ENCODE measurements at regions not wholly inside any gene's neighbourhood (a gene's known extent, or its start where the extent isn't known, plus 50 kb on each side); places are given as distances from the start of the nearest gene placed in this dataset.

DNA sequence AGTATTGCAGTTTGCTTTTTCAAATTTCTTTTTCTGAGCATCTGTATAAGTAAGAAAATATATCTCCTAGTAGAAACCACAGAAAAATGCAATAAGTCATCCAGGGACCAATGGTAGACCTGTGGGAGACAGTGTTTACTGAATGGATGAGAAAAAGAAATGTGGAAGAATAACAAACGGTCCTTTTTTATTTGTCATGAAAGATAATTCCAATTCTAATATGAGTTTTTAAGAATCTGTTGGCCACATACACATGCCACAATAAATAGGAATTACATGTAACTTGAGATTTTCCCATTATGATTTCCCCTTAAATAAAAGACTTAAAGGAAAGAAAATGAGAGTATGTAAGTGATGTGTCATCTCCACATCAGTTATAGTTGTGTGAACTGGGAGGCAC is 107.7 kb upstream of the RAB27B start (continued):
- TF ChIP-seq CTCF (IDR thresholded peaks at IDR 0.05 in 2 of 3, conservative IDR thresholded peaks at IDR 0.05 in 1 of 3; ENCODE audit: borderline replicate concordance in 1 of 3, insufficient read depth in 1 of 3, low read depth in 2 of 3, low read length in 2 of 3): no peak
- TF ChIP-seq SRF (IDR thresholded peaks at IDR 0.05; ENCODE audit: low read depth): no peak
- no peak for TF ChIP-seq YY1 (IDR thresholded peaks at IDR 0.05; ENCODE audit: extremely low read depth, insufficient replicate concordance, low read depth, low read length)
- no peak for TF ChIP-seq POLR2AphosphoS5 (IDR thresholded peaks at IDR 0.05; ENCODE audit: low read depth, low read length)

DNA sequence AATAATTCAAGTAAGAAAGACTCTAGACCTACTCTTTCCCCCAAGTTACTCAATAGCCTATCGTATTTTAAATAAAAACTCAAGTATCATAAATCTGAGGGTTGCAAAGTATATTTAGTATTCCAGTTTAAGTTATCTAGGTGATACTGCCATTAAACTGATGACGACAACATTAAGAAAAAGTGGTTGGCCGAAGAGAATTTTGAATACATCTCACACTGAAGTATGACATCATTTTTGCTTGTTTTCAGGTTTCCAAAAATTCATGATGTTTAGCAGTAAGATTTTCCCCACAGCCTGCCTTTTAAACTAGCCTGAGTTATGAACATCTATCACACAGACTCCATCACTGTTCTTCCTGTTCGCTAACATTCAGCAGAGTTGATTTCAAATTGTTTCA is 102.1 kb upstream of the RAB27B start:
- H3K9me2 ChIP-seq (ENCODE audit: insufficient read depth): no peaks in the 10 kb centered on the region

More for the DNA sequence above, 102.1 kb upstream of the RAB27B start:
- Histone ChIP-seq H3K4me3 (replicated peaks in 1 of 2; ENCODE audit: low read depth in 1 of 2, low read length in 2 of 2) (no peak overlapping the region), H3K9me3 (ENCODE audit: control insufficient read depth in 1 of 2, insufficient read depth in 1 of 2, low read depth in 1 of 2, low read length in 2 of 2) (no peaks in the 10 kb centered on the region), H3K27me3 (ENCODE audit: insufficient read depth, low read length) (no peaks in the 10 kb centered on the region), H2AFZ (ENCODE audit: low read depth, low read length, poor library complexity, severe bottlenecking) (no peak overlapping the region), H4K20me1 (ENCODE audit: insufficient read depth) (no peaks in the 10 kb centered on the region), H3K9ac (ENCODE audit: low read length) (no peak overlapping the region), H3K36me3 (ENCODE audit: control insufficient read depth in 1 of 2, insufficient read depth in 2 of 2, low read length in 2 of 2) (no peaks in the 10 kb centered on the region; a peak in 1 of 4 replicates), H3K4me2 (ENCODE audit: low read length) (no peak overlapping the region), H3K27ac (ENCODE audit: low read depth, low read length) (no peak overlapping the region), H3K79me2 (ENCODE audit: insufficient read depth, low read length) (no peaks in the 10 kb centered on the region), H3K4me1 (ENCODE audit: control insufficient read depth in 1 of 2, insufficient read depth in 2 of 2, low read length in 2 of 2) (no peaks in the 10 kb centered on the region)
- DNase-seq (ENCODE audit: low read depth, low spot score): no peak
- CTCF ChIA-PET: no interaction called here
- RAD21 ChIA-PET (ENCODE audit: low non-redundant PET in 1 of 2, low total read pairs in 2 of 2, uncharacterized antibody in 2 of 2, unreplicated experiment in 2 of 2): no interaction called here
- no peak for TF ChIP-seq FOSL1 (IDR thresholded peaks at IDR 0.05; ENCODE audit: low read depth)
- TF ChIP-seq POLR2AphosphoS5 (IDR thresholded peaks at IDR 0.05; ENCODE audit: low read depth, low read length): no peak
- TF ChIP-seq ZFX (IDR thresholded peaks at IDR 0.05): no peak
- TF ChIP-seq RAD21 (IDR thresholded peaks at IDR 0.05; ENCODE audit: low read depth): no peak
- TF ChIP-seq, protein P1, sequence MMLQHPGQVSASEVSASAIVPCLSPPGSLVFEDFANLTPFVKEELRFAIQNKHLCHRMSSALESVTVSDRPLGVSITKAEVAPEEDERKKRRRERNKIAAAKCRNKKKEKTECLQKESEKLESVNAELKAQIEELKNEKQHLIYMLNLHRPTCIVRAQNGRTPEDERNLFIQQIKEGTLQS (IDR thresholded peaks at IDR 0.05): no peak
- no peak for TF ChIP-seq MAX (IDR thresholded peaks at IDR 0.05)
- TF ChIP-seq SIN3A (IDR thresholded peaks at IDR 0.05; ENCODE audit: low read depth): no peak
- no peak for TF ChIP-seq YY1 (IDR thresholded peaks at IDR 0.05; ENCODE audit: extremely low read depth, insufficient replicate concordance, low read depth, low read length)
- TF ChIP-seq POLR2A (IDR thresholded peaks at IDR 0.05; ENCODE audit: borderline replicate concordance, extremely low read depth, insufficient read depth, insufficient read length): no peak
- no peak for TF ChIP-seq CBX3 (IDR thresholded peaks at IDR 0.05; ENCODE audit: low read depth)
- no peak for TF ChIP-seq SRF (IDR thresholded peaks at IDR 0.05; ENCODE audit: low read depth)
- no peak for TF ChIP-seq ZNF274 (IDR thresholded peaks at IDR 0.05; ENCODE audit: low read depth, low read length)
- no peak for TF ChIP-seq ELF1 (IDR thresholded peaks at IDR 0.05; ENCODE audit: borderline replicate concordance, low read depth)
- TF ChIP-seq CEBPB (IDR thresholded peaks at IDR 0.05; ENCODE audit: low read depth): no peak
- TF ChIP-seq JUND (IDR thresholded peaks at IDR 0.05): no peak
- TF ChIP-seq CTCF (IDR thresholded peaks at IDR 0.05 in 2 of 3, conservative IDR thresholded peaks at IDR 0.05 in 1 of 3; ENCODE audit: borderline replicate concordance in 1 of 3, insufficient read depth in 1 of 3, low read depth in 2 of 3, low read length in 2 of 3): no peak
- POLR2A ChIA-PET: no interaction called here
- ATAC-seq: no peak
- intact Hi-C loops (cut with micrococcal nuclease): no loop called here
- BruUV-seq (replicated peaks): no TSS peak

All from HCT116 (cell line).